ENCODE measurements at regions not wholly inside any gene's neighbourhood (a gene's known extent, or its start where the extent isn't known, plus 50 kb on each side); places are given as distances from the start of the nearest gene placed in this dataset.

DNA sequence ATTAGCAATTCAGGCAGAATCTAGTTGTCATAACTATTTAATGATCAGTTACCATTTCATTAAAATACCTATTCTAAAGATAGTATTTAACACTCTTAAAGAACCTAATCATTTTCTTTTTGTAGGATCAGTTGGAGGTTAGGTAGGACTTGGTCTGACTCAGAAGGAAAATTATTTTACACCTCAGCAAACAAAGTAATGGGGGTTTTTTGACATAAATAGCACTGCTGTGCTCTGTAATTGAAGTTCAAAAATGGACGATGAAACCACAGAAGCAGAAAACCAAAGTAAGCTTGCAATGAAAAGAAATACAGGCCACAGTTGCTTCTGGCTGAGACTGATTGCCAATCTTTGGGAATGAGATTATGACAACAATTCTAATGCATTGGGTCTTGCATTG, 187.0 kb upstream of the TRPM3 start:
- Histone ChIP-seq H3K4me3 (no peak overlapping the region), H3K27me3 (no peaks in the 10 kb centered on the region), H3K36me3 (no peaks in the 10 kb centered on the region), H3K27ac (no peak overlapping the region), H3K9me3 (no peaks in the 10 kb centered on the region), H3K4me1 (no peaks in the 10 kb centered on the region)
- 63 to 88% methylated on average over 1 of the region's 1 CpG for WGBS, 2 donors
- DNase-seq: no peak
- TF ChIP-seq POLR2A (IDR thresholded peaks at IDR 0.05): no peak
- TF ChIP-seq, protein P1, sequence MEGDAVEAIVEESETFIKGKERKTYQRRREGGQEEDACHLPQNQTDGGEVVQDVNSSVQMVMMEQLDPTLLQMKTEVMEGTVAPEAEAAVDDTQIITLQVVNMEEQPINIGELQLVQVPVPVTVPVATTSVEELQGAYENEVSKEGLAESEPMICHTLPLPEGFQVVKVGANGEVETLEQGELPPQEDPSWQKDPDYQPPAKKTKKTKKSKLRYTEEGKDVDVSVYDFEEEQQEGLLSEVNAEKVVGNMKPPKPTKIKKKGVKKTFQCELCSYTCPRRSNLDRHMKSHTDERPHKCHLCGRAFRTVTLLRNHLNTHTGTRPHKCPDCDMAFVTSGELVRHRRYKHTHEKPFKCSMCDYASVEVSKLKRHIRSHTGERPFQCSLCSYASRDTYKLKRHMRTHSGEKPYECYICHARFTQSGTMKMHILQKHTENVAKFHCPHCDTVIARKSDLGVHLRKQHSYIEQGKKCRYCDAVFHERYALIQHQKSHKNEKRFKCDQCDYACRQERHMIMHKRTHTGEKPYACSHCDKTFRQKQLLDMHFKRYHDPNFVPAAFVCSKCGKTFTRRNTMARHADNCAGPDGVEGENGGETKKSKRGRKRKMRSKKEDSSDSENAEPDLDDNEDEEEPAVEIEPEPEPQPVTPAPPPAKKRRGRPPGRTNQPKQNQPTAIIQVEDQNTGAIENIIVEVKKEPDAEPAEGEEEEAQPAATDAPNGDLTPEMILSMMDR (IDR thresholded peaks at IDR 0.05): no peak
- intact Hi-C loops (cut with DNase I): no loop called here

GRCh38 chr9:71306134-71306533, 184.7 kb upstream of the TRPM3 start:
- intact Hi-C loops (cut with DNase I): no loop called here
- TF ChIP-seq, protein P1 (IDR thresholded peaks at IDR 0.05): no peak
- no peak for TF ChIP-seq POLR2A (IDR thresholded peaks at IDR 0.05)

GRCh38 chr9:71303351-71303750, 181.9 kb upstream of the TRPM3 start:
- no peak overlapping the region for H3K4me3 ChIP-seq
- H3K27ac ChIP-seq: no peak overlapping the region
- TF ChIP-seq, protein P1 (IDR thresholded peaks at IDR 0.05): no peak
- no peaks in the 10 kb centered on the region for H3K9me3 ChIP-seq
- DNase-seq: no peak
- no peaks in the 10 kb centered on the region for H3K27me3 ChIP-seq
- 79 to 89% methylated on average over 1 of the region's 1 CpG for WGBS, 2 donors
- H3K4me1 ChIP-seq: no peaks in the 10 kb centered on the region
- intact Hi-C loops (cut with DNase I): no loop called here
- no peaks in the 10 kb centered on the region for H3K36me3 ChIP-seq

More at GRCh38 chr9:71306134-71306533, 184.7 kb upstream of the TRPM3 start:
- H3K4me3 ChIP-seq: no peak overlapping the region
- H3K4me1 ChIP-seq: no peaks in the 10 kb centered on the region
- H3K36me3 ChIP-seq: no peaks in the 10 kb centered on the region
- no peaks in the 10 kb centered on the region for H3K9me3 ChIP-seq
- 74 to 88% methylated on average over 3 of the region's 3 CpGs for WGBS, 2 donors
- no peak for DNase-seq
- no peak overlapping the region for H3K27ac ChIP-seq
- no peaks in the 10 kb centered on the region for H3K27me3 ChIP-seq

DNA sequence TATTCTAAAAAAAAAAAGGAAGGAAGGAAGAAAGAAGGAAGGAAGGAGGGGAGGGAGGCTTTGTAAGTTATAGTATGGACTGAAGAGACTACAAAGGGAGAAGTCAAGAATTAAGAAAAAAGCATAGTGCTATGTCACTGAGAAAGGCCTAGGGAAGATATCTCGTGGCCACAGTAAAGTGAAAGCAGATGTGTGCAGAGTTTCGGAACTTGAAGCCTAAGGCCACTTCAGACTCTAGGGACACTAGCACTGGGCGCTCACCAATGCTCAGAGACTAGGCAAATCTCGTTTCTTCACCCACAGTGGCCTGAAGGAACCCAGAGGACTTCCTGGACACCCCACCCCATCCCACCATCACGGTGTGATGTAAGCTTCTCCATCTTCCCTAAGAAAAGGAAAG, 181.4 kb upstream of the TRPM3 start:
- Histone ChIP-seq H3K4me1 (no peaks in the 10 kb centered on the region), H3K9me3 (no peaks in the 10 kb centered on the region), H3K4me3 (no peak overlapping the region), H3K27me3 (no peaks in the 10 kb centered on the region), H3K36me3 (no peaks in the 10 kb centered on the region), H3K27ac (no peak overlapping the region)
- no peak for TF ChIP-seq POLR2A (IDR thresholded peaks at IDR 0.05)
- TF ChIP-seq, protein P1 (IDR thresholded peaks at IDR 0.05): no peak
- intact Hi-C loops (cut with DNase I): no loop called here
- 66 to 71% methylated on average over 5 of the region's 5 CpGs for WGBS, 2 donors
- no peak for DNase-seq

DNA sequence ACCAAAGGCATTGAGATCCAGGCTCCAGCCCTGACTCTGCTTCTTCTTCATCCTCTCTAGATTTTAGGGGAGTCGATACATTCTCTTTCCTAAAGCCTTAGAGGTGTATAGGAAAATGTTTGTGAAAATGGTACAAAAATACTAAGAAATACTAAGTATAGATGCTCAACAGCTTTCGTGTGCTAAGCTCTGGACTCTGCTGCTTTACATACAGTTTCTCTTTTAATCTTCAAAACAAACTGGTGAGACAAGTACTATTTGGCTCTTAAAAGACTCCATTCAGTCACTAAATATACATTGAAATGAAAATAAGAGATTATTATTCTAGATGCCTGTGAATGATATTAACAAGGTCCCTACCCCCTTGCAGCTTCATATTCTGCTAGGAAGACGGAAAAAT, 174.5 kb upstream of the TRPM3 start:
- DNase-seq: no peak
- no peak overlapping the region for H3K4me3 ChIP-seq
- H3K27me3 ChIP-seq: no peaks in the 10 kb centered on the region
- TF ChIP-seq POLR2A (IDR thresholded peaks at IDR 0.05): no peak
- TF ChIP-seq, protein P1 (IDR thresholded peaks at IDR 0.05): no peak
- no peaks in the 10 kb centered on the region for H3K9me3 ChIP-seq
- H3K27ac ChIP-seq: no peak overlapping the region
- intact Hi-C loops (cut with DNase I): no loop called here
- no peaks in the 10 kb centered on the region for H3K4me1 ChIP-seq
- 60 to 72% methylated on average over 3 of the region's 3 CpGs for WGBS, 2 donors
- no peaks in the 10 kb centered on the region for H3K36me3 ChIP-seq
